Activated CD4-positive, alpha-beta T cell treated with anti-CD3 and anti-CD28 coated beads, Interleukin-2, Interleukin-6, amounts not matched to agents 100 ng/mL and 50 ng/mL, durations not matched to agents 16 hours and 8 hours (primary cell): ENCODE measurements at regions not wholly inside any gene's neighbourhood (a gene's known extent, or its start where the extent isn't known, plus 50 kb on each side); places are given as distances from the start of the nearest gene placed in this dataset.
"Not testable (repeated sequence)": the region's sequence is repeated elsewhere in the genome, so short reads cannot be mapped to it uniquely, and the experiment has no call there.

Source experiments
- DNase-seq: peaks from one replicate; pipeline ENCODE4 v3.0.0-alpha.2; 2020

DNA sequence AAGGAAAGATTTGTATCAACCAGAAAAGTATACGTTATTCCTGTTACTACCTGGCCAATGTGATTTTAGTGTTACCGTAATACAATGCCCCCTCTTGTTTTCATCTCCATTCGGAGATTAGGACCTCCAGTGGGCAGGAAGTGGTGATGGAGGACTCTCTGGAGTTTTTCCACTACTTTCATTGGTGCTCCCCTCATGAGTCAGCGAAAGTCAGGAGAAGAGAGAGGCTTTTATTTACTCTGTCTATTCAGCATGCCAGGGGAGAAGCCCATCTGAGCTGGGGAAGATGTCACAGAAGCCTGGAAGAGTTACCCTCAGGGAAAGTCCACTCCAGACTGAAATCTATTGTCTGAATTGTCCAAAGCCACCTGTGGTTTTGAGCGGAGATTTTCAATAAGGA is 88.2 kb upstream of the THUMPD2 start:
- DNase-seq, result no peak

DNA sequence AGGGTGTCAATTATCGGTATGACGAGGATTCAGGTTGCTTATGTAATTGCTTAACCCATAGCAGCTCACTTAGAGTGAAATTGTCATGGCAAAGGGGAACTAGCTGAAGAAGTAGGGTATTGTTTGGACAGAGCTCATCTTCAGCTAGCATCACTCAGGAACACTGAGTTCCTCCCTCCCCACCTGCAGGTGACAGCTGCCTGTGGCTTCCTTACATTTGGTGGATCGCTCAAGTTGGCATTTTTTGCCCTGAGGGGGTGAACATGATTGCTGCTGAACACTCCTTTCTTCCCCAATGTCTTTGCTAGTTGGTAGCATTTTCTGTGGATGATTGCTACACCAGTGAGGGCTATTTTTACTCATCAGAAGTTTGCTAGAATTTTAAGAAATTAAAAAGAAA is 86.7 kb upstream of the THUMPD2 start:
- DNase-seq, result no peak

DNA sequence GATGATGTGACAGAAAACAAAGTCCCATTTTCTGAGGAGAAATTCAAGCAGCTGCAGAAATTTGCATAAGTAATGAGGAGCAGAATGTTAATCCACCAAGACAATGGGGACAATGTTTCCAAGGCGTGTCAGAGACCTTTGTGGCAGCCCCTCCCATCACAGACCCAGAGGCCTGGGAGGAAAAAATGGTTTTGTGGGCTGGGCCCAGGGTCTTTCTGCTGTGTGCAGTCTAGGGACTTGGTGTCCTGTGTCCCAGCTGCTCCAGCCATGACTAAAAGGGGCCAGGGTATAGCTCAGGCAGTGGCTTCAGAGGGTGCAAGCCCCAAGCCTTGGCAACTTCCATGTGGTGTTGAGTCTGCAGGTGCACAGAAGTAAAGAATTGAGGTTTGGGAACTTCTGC is 84.6 kb upstream of the THUMPD2 start:
- DNase-seq, result not testable (repeated sequence)

DNA sequence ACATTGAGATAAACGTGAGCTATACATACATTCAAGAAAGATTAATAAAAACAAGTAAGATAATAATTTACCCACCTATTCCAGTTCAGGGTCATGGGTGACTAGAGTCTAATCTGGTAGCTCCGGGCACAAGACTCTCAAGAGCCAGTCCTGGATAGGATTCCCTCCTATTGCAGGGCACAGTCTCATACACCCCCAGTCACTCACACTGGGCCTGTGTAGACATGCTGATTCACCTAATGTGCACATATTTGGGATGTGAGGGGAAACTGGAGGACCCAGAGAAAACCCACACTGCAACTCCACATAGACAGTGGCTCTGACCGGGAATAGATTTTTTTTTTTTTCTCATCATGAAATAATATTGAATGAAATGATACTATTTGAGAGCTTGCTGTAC is 81.5 kb upstream of the THUMPD2 start:
- DNase-seq, result no peak

DNA sequence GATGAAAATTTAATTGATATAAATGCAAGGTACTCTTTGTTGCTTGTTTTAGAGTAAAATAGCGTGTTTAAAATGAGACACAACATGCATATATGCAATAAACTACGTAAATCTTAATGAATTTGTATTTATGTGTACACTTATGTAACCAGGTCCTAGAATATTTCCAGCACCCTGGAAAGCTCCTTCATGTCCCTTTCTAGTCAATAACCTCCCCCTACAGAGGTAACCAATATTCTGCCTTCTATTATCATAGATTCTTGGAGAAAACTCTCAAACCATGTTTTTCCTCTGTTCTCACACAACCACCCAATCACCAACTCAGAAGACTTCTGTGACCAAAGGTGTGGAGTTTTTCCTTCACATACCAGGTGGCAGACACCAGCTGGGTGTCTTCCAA is 79.6 kb upstream of the THUMPD2 start:
- no peak for DNase-seq

DNA sequence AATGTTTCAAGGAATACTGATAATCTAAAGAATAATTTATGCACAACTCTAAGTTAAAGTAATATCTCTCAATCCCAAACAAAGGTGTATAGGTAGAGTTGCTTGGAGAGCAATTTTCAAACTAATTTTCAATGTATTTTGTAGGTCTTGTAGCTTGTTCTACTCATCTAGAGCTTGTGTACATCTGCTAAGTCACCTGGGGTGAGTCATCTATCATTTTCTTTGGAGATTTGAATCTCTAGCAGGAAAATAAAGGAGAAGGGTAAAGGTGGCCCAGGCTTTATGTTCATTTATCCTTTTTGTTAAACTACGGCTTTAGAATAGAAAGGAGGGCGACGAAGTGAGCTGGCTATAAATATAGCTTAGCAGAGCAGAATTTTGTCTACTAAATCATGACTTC is 76.8 kb upstream of the THUMPD2 start:
- DNase-seq, result no peak

DNA sequence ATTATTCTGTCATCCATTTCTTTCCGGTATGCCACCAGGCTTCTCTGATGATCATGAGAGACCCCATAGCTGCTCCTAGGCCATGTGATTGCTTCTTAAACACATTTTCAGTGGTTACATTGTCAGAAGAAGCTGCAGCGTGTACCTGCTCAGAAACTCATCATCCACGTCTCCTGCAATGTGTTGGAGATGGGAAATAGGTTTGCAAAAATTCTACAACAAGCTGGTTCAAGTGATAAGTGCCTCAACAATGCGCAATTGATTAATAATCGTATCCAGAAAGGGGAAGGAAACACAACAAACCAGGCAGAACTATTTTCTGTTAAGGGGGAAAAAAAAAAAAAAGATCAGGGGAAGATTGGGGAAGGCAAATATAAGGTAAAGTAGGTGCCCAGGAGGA is 75.7 kb upstream of the THUMPD2 start:
- no peak for DNase-seq

DNA sequence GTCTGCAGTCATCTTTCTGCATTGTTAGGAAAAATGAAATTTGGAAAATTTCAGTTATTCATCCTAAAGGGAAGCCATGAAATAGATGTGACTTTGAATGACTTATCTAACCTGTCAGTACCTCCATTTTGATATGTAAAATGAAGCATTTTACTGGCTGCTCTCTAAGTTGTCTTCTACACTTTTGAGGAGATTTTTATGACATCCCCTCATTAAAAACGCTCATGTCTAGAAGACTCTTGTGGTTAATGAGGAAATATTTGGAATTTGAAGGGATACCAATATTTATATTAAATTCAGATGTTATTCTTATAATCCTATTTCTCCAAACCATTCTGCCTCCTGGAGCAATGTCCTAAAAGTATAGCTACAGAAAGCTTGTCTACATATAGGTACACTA is 73.8 kb upstream of the THUMPD2 start:
- DNase-seq, result no peak

DNA sequence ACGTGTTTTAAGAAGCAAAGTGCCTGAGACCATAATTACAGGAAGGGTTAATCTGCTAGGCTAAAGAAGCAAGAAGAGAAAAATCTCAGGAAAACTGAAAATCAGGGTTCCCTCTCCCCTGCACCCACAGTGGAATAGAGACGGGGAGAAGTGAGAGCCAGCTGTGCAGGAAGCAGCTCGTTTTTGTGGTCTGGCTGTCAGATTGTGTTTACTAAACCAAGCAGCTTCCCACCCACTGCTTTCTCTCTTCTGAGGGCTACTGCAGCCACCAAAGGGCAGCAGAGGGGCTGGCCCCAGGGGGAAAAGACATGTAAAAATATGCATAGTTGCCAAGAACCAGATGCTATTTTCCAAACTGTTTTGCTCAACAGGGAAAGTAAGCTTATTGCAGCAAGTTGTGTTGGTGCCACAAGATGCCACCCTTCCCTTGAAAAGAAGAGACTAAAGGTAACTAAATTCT is 72.6 kb upstream of the THUMPD2 start:
- DNase-seq, result no peak

DNA sequence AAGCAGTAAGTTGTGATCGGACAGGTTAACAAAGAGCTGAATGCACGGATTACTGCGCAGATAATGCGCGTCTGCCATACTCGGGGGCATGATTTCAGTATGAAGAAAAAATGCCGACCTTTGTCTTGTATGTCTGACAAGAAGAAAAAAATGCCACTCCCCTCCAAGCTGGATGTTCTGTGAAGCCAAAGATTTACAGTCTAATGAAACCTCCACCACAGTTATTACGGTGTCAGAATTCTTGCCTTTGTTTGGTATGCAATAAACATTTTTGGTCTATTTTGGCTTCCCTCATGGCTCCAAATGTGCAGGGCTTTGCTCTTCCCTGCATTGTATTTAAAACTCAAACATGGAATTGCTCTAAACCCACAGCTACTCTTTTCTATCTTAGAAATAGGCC is 72.2 kb upstream of the THUMPD2 start:
- no peak for DNase-seq

DNA sequence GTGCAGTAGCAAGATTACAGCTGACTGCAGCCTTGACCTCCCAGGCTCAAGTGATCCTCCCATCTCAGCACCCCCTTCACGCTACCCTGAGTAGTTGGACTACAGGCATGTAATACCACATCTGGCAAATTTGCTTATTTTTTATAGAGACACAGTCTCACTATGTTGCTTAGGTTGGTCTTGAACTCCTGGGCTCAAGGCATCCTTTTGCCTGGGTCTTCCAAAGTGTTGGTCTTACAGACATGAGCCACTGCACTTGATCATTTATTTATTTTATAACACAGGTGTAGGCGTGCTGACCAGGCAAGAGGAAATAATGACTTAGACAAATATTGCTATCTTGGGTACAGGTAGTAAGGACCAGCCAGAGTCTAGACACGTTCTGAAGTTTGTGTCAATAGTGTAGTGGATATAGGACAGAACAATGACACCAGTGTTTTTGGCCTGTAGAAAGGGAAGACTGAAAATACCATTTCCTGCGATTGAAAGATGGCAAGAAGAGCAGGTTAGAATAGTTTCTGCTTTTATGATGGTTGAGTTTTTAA is 71.0 kb upstream of the THUMPD2 start:
- no peak for DNase-seq

DNA sequence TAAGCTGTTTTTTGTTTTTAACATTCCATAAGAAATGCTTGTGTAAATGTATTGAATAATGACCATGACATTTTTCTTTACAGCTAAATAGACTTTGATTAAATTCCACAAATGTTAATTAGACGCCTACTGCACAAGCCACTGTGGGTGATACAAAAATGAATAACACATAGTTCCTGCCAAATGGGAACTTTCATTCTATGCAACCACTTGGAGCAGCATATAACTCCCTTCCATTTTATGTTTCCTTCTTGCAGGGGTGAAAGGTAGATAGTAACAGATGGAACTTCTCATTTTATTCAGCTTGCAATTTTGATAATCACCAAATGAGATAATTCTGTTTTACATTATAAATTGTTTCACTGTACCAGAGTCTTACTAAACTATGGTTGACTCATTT is 70.0 kb upstream of the THUMPD2 start:
- no peak for DNase-seq

DNA sequence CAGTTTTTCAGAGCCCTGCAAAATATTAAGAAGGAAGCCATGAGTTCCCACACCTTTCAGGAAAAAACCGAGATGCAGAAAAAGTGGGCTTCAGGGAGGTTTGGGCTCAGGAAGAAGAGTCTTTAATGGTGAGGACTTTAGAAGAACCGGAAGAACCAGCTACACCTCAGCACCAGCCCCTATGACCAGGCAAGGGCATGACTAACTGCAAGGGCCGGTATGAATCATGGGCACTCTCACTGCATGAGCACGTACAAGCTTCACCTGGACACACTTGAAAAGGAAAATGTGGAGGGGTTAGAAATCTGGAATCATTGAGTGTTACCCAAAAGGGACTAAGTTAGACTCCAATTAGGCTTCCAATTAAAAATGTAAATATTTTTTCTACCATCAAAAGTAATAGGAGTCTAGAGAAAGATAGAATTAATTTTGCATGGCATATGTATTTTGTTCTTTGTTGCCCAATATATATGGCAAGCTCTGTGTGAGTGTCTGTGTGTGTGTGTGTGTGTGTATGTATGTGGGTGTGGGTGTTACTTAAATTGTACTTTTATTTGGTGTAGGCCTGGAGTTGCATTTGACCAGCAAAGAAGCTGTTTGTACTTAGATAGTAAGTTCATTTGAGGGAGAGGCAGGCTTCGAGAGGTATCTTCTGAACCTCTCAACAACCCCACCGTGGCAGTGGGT is 66.5 kb upstream of the THUMPD2 start:
- DNase-seq, result no peak

DNA sequence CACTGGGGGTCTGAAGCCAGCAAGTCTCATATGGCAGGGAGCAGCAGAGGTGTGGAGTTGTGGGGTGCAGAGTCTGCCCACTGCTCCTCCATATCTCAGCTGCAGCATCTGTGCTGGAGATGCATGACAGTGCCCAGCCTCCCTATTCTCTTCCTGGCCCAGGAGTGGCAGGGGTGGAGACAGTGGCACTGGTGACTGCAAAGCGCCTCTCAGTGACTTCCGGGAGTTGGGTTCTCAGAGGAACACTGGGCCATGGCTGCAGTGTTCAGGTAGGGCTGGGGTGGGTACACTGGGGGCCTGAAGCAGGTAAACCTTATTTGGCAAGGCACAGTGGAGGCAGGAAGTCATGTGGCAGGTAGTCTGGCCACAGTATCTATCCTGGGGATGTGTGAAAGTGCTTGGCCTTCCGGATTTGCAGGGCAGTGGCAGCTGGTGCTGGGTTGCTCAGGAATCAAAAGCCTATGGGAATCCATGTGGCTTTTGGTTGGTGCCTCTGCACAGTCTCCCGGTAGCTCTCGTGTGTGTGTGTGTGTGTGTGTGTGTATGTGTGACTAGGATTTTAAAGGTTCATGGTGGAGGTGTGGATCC is 60.3 kb upstream of the THUMPD2 start:
- DNase-seq, result no peak

DNA sequence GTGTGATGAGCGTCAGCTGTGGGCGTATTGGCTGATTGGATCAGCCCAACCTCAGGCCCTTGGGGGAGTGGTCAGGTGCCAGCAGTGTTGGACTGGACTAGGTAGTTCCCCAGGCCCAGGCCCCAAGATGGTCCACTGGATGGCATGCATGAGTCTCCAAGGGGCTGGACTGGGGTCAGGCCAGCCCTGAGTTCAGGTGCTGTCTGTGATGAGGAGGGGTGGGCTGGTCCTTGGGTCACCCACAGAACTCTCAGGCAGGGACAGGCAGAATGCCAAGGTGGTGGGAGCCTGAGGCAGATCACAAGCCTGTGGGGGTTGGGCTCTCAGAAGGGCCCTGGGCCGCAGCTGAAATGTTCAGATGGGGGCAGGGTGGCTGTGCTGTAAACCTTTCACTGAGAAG is 59.5 kb upstream of the THUMPD2 start:
- DNase-seq, result no peak

DNA sequence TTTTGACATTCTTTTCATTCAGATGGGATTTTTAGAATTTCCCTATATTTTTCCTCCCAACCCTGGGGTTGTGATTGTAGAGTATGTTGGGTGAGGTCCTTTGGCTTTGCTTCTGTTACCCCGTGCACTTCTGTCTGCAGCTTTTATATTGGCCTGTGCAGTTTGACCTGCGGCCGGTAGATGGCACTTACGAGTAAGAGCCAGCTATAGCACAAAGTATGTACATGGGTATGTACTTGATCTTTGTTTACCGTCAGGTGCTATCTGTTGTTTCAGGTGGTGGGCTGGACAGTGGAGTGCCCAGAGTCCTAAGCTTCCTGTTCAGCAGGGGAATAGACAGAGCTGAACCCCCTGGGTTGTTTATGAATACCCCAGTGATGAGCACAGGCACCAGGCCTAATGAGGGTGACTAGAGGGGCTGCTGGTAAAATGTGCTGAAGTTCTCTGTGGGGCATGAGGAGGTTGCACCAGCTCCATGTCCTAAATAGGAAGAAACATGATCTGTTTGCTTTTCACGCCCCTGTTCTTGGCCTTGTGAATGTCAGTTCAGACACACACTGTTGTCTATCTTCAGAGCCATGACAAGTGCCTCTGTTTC is 58.9 kb upstream of the THUMPD2 start:
- peak; percentile 30 for DNase-seq

DNA sequence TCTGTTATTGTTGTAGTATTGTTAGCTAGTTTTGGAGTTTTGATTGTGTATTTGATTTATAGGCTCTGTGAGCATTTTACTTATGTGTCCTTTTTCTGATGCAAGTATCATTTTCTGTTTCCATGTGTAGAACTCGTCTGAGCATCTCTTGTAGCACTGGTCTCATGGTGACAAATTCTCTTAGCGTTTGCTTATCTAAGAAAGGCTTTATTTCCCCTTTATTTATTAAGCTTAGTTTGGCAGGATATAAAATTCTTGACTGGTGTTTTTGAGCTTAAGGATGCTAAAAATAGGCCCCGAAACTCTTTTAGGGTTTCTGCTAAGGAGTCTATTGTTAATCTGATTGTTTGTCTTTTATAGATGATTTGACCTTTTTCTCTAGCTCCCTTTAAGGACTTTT is 57.6 kb upstream of the THUMPD2 start:
- no peak for DNase-seq

DNA sequence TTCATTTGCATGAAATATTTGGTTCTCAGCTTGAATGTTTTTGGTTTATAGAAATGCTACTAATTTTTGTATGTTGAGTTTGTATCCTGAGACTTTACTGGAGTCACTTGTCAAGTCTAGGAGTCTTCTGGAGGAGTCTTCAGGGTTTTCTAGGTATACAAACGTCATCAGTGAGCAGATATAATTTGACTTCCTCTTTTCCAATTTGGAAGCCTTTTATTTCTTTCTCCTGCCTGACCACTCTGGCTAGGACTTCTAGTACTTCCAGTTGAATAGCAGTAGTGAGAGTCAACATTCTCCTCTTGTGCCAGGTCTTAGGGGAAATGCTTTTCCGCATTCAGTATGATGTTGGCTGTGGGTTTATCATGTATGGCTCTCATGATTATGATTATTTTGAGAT is 55.4 kb upstream of the THUMPD2 start:
- DNase-seq, result no peak

DNA sequence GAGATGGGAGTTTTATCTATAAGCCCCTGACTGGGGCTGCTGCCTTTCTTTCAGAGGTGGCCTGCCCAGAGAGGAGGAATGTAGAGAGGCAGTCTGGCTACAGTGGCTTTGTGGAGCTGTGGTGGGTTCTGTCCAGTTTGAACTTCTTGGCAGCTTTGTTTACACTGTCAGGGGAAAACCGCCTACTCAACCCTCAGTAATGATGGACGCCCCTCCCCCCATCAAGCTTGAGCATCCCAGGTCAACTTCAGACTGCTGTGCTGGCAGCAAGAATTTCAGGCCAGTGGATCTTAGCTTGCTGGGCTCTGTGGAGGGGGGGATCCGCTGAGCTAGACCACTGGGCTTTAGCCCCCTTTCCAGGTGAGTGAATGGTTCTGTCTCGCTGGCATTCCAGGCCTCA is 51.6 kb upstream of the THUMPD2 start:
- not testable (repeated sequence) for DNase-seq
